ENCODE measurements at regions not wholly inside any gene's neighbourhood (a gene's known extent, or its start where the extent isn't known, plus 50 kb on each side); places are given as distances from the start of the nearest gene placed in this dataset.

GRCh38 chr3:76035117-76035516 lies 249.8 kb upstream of the ZNF717 start:
- TF ChIP-seq CTCF (IDR thresholded peaks at IDR 0.05), result no peak
- no peak for TF ChIP-seq EZH2 (IDR thresholded peaks at IDR 0.05; ENCODE audit: borderline replicate concordance, insufficient read depth, low read depth, low read length, poor library complexity, severe bottlenecking)
